Ureter (tissue), 1 donor: ENCODE measurements at regions not wholly inside any gene's neighbourhood (a gene's known extent, or its start where the extent isn't known, plus 50 kb on each side); places are given as distances from the start of the nearest gene placed in this dataset.

Source experiments
- DNase-seq: peaks from one replicate; pipeline ENCODE4 v3.0.0-alpha.2; 2020; ENCODE audit warnings: low spot score
- donor health status: DM: yes; HTN: yes; CAD: no.

DNA sequence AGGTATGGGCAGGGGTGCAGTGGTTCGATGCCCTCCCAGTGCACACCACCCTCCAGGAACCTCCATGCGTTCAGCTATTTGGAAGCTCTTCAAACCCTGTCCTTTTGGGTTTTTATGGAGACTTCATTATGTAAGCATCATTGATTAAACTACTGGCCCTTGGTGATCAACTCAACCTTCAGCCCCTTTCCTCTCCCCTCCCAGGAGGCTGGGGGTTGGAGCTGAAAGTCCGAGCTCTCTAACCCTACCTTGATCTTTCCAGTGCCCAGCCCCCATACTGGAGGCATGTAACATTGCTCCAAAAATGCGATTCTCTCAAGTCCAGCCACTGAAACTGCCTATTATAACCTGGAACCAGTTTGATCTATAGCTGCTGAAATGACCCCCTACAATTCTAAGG, 188.1 kb downstream of the IPO8 start:
- DNase-seq: no peak

- DNase-seq: no peak
Observed at GRCh38 chr12:30506411-30506810, 189.3 kb downstream of the IPO8 start.

GRCh38 chr12:30501718-30502117, 194.0 kb downstream of the IPO8 start:
- no peak for DNase-seq

DNA sequence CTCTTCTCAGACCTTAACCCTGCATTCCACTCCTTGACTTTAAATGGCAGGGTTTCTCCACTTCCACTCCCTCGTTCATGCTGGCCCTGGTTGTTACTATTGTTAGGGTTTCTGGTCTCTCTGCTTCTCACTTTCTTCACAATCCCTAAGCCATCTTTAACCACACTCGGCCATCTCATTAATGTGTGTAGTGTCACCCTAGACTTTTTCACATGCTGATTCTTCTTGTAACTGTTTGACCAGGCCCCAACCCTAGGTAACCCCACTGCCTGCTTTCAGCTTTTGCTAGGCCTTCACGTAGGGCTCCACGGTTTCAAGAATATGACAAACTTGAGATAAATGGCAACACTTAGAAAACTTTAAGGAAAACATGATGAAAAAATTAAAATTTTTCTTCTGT, 195.1 kb downstream of the IPO8 start:
- DNase-seq: no peak

- no peak for DNase-seq
Observed at GRCh38 chr12:30485230-30485890, 210.3 kb downstream of the IPO8 start.

DNA sequence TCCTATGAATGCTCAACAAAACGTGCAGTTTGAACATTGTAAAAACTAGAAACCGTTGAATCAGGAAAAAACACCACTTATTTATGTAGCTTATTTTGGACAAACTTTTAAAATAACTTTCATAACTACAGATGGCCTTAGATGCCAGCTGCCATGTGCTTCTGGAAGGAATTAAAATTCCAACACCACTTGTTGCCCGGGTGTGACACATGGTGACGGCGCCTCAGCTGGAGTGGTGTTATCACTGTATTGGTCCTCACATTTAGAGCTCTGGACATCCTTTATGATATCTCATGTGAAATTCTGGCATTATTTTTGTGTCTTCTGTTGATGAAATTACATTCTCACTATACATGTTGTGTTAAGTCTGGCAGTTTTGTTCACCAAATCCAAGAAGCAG, 211.0 kb downstream of the IPO8 start:
- DNase-seq: no peak

GRCh38 chr12:30482650-30483049, 213.0 kb downstream of the IPO8 start:
- no peak for DNase-seq

DNA sequence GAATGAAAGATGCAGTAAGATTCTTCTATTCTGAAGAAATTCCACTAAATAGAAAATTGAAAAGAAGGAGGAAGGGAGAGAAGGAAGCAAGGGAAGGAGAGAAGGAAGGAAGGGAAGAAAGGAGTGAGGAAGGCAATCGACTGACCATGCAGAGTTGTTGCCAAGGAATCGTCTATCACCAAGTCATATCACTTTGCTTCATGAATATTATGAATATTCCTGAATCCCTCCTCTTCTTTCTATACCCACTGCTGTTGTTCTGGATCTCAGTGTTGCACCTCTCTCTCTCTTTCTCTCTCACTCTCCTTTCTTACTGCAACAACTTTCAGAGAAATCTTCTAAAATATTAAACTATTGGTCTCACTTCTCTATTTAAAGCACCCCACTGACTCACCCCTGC, 222.4 kb downstream of the IPO8 start:
- DNase-seq: no peak

- no peak for DNase-seq
Observed at GRCh38 chr12:30466093-30466585, 229.5 kb downstream of the IPO8 start.

GRCh38 chr12:30463636-30464035, 232.0 kb downstream of the IPO8 start:
- DNase-seq: no peak

GRCh38 chr12:30462249-30462648, 233.4 kb downstream of the IPO8 start:
- DNase-seq: no peak

DNA sequence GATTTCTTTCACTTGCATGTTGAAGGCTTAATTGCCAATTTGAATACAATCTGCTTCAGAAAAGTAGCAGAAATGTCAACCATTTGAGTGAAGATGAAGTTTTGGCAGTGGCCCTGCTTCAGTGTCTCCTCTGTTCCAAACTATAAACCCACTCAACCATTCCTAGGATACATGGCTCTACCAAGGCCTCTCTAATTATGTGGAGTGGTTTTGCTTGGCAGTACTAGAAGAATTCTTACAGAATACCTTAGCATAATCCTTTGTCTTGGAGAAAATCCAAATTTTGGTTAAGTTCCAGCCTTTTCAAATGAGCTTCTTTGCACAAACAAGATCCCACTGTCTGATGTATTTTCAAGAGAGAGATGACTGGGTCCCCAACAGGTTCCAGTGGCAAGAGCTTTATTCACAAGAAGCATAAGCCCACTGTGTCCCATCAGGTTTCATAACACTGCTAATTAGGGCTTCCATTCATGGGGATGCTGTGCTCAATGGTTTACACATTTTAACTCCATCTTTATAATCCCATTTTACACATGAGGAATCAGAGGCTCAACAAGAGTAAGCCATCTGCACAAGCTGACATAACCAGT, 234.5 kb downstream of the IPO8 start:
- DNase-seq: no peak

GRCh38 chr12:30458453-30458852, 237.2 kb downstream of the IPO8 start:
- DNase-seq: no peak

DNA sequence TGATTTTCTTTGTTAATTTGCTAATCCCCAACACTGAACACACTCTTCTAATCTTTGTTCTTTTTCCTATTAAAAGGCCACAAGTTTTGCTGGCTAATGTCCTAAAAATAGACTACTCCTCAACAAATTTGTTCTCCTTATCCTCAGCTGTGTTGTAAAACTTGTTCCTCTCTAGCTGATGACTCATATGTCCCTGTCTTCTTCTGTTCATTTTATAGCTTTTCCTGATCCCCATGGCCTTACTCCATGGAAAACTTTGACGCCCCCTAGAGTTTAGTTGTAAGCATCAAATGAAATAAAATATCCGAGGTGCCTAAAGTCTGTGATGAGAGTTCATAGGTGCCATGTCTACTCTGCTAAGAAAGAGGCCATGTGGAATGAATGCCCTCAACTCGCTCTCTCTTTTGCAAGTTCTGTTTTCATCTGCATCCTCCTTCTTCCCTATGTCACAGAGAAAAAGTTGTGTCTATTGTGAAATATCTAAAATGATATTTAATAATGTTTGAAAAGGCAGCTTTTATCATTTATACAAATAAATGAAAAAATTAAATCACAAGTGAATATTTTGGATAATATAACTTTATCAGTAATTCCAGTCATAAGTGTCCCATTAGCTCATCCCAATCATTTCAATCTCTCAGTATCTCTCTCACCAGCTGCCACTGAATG, 237.9 kb downstream of the IPO8 start:
- no peak for DNase-seq

GRCh38 chr12:30450872-30451271, 244.8 kb downstream of the IPO8 start:
- DNase-seq: no peak

GRCh38 chr12:30450226-30450625, 245.4 kb downstream of the IPO8 start:
- DNase-seq: no peak

GRCh38 chr12:30448038-30448437, 247.6 kb downstream of the IPO8 start:
- DNase-seq: no peak

DNA sequence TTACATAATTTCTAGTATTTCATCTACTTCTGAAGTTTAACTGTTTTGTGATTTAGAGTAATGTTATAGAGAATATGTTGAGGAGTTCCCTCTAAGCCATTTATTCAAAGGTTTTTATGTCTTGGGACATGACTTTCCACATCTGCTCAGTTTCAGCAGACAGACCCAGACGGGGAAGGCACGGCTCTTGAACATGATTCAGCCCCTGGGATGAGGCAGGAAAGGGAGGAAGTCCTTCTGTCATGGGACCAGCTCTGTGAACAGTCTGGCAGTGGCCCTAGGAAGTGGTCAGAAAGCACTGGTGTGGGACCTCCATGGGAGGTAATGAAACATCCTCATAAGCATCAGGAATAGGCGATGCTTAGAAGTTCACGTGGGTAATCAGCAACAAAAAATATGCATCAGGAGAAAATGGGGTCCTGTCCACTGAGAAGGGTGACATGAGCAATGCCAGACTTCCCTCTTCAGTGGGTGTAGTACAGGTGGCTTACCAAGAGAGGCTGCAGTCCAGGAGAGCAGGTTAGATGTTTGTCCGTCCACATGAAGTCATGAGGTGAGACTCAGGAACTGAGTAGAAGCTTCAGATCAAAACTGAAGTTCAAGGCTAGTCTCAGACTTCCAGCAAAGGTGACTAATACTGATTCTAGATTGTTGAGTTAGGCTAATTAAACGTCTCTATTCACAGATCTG, 248.5 kb downstream of the IPO8 start:
- no peak for DNase-seq

DNA sequence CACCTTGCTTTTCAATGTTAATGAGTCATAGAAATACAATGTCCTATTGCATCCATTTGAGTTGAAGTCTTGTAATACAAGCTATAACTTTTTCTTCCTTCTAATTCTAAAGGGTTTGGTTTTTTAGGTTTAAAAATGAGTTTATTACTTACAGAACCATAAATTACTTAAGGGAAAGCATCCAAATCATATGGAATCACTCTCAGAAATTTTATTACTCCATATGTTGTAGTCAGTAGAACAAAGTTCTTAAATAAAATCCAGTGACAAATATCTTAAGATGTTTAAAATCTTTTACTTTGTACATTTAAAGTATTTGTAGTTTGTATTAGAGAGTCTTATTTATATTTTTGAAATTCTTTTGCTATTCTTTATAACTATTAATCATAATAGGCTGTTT, 253.2 kb downstream of the IPO8 start:
- no peak for DNase-seq

GRCh38 chr12:30440826-30441602, 254.7 kb downstream of the IPO8 start:
- no peak for DNase-seq

GRCh38 chr12:30439201-30439600, 256.5 kb downstream of the IPO8 start:
- DNase-seq: no peak

DNA sequence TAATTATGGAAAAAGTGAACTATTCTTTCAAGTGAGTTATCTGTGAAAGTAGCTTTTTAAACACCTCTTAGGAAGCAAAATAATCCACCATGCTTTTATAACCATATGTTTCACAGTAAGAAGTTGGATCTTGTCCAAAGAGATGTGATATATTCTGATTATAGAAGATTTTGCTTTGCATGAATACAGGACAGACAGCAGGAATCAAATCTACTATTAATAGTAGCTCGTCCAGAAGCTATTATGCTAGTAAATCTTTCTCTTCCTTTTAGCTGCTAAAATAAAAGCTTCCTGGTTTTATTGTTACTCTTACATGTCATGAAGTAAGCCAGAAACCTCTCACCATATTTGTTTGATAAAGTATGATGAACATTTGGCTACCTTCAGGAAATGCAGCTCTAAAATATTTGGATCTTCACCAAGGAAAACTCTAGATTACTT, 257.0 kb downstream of the IPO8 start:
- DNase-seq: no peak
